ENCODE measurements at regions not wholly inside any gene's neighbourhood (a gene's known extent, or its start where the extent isn't known, plus 50 kb on each side); places are given as distances from the start of the nearest gene placed in this dataset.

DNA sequence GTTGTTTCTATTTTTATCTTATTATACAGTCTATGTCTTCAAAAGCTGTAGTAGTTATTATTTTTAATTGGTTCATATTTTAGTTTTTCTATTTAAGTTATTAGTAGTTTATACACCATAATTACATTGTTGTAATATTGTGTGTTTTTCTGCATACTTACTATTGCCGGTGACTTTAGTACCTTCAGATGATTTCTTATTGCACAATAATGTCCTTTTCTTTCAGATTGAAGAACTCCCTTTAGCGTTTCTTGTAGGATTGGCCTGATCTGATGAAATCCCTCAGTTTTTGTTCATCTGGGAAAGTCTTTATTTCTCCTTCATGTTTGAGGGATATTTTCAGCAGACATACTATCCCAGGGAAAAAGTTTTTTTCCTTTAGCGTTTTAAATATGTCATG is 74.3 kb upstream of the CREB5 start:
- TF ChIP-seq, protein P1, sequence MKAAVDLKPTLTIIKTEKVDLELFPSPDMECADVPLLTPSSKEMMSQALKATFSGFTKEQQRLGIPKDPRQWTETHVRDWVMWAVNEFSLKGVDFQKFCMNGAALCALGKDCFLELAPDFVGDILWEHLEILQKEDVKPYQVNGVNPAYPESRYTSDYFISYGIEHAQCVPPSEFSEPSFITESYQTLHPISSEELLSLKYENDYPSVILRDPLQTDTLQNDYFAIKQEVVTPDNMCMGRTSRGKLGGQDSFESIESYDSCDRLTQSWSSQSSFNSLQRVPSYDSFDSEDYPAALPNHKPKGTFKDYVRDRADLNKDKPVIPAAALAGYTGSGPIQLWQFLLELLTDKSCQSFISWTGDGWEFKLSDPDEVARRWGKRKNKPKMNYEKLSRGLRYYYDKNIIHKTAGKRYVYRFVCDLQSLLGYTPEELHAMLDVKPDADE (conservative IDR thresholded peaks at IDR 0.05; ENCODE audit: control insufficient read depth, low read depth, low read length) = no peak
- TF ChIP-seq, protein P2, sequence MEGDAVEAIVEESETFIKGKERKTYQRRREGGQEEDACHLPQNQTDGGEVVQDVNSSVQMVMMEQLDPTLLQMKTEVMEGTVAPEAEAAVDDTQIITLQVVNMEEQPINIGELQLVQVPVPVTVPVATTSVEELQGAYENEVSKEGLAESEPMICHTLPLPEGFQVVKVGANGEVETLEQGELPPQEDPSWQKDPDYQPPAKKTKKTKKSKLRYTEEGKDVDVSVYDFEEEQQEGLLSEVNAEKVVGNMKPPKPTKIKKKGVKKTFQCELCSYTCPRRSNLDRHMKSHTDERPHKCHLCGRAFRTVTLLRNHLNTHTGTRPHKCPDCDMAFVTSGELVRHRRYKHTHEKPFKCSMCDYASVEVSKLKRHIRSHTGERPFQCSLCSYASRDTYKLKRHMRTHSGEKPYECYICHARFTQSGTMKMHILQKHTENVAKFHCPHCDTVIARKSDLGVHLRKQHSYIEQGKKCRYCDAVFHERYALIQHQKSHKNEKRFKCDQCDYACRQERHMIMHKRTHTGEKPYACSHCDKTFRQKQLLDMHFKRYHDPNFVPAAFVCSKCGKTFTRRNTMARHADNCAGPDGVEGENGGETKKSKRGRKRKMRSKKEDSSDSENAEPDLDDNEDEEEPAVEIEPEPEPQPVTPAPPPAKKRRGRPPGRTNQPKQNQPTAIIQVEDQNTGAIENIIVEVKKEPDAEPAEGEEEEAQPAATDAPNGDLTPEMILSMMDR (IDR thresholded peaks at IDR 0.05 in 2 of 3, conservative IDR thresholded peaks at IDR 0.05 in 1 of 3; ENCODE audit: insufficient read depth in 2 of 3, low read depth in 1 of 3, low read length in 3 of 3) = no peak
- no peak for TF ChIP-seq ZNF174 (CRISPR knock-in tag; IDR thresholded peaks at IDR 0.05)
- TF ChIP-seq XRCC5 (IDR thresholded peaks at IDR 0.05; ENCODE audit: low read depth, low read length) = no peak
